ENCODE measurements at regions not wholly inside any gene's neighbourhood (a gene's known extent, or its start where the extent isn't known, plus 50 kb on each side); places are given as distances from the start of the nearest gene placed in this dataset.

GRCh38 chr3:178415384-178415783 is 120.9 kb upstream of the KCNMB2 start:
- TF ChIP-seq CTCF (conservative IDR thresholded peaks at IDR 0.05; ENCODE audit: low read length) (no peak), EZH2phosphoT487 (IDR thresholded peaks at IDR 0.05; ENCODE audit: borderline replicate concordance) (no peak)

Data from Loucy (cell line).